ENCODE measurements at regions not wholly inside any gene's neighbourhood (a gene's known extent, or its start where the extent isn't known, plus 50 kb on each side); places are given as distances from the start of the nearest gene placed in this dataset.

DNA sequence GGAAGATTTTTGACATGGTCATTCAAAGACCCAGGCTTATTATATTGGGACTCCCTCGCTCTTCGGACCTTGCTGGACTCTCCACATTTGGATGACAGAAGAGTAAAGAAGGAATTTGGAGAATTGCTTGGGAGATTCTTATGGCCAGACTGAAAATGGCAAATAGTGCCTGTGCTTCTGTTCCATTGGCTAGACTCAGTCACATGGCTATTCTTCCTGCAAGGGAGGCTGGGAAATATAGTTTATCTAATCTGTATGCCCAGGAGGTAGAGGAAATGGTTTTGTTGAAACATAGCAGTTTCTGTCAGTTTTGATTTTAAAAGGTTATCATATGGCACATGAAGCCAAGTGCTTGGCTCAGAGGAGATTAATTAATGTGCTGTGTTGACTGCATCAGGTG, 286.6 kb upstream of the JAG1 start:
- TF ChIP-seq, protein P1, sequence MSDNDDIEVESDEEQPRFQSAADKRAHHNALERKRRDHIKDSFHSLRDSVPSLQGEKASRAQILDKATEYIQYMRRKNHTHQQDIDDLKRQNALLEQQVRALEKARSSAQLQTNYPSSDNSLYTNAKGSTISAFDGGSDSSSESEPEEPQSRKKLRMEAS (IDR thresholded peaks at IDR 0.05; ENCODE audit: low read depth) = no peak
- TF ChIP-seq JUND (IDR thresholded peaks at IDR 0.05) (no peak), TEAD4 (IDR thresholded peaks at IDR 0.05; ENCODE audit: borderline replicate concordance, insufficient read depth) (no peak), RFX5 (IDR thresholded peaks at IDR 0.05; ENCODE audit: low read length) (no peak), RAD21 (IDR thresholded peaks at IDR 0.05; ENCODE audit: low read length) (no peak), FOXJ3 (CRISPR knock-in tag; IDR thresholded peaks at IDR 0.05) (no peak), SMC3 (IDR thresholded peaks at IDR 0.05; ENCODE audit: low read depth, low read length) (no peak)
- TF ChIP-seq, protein P2, sequence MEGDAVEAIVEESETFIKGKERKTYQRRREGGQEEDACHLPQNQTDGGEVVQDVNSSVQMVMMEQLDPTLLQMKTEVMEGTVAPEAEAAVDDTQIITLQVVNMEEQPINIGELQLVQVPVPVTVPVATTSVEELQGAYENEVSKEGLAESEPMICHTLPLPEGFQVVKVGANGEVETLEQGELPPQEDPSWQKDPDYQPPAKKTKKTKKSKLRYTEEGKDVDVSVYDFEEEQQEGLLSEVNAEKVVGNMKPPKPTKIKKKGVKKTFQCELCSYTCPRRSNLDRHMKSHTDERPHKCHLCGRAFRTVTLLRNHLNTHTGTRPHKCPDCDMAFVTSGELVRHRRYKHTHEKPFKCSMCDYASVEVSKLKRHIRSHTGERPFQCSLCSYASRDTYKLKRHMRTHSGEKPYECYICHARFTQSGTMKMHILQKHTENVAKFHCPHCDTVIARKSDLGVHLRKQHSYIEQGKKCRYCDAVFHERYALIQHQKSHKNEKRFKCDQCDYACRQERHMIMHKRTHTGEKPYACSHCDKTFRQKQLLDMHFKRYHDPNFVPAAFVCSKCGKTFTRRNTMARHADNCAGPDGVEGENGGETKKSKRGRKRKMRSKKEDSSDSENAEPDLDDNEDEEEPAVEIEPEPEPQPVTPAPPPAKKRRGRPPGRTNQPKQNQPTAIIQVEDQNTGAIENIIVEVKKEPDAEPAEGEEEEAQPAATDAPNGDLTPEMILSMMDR (IDR thresholded peaks at IDR 0.05) = no peak
- TF ChIP-seq, protein P3, sequence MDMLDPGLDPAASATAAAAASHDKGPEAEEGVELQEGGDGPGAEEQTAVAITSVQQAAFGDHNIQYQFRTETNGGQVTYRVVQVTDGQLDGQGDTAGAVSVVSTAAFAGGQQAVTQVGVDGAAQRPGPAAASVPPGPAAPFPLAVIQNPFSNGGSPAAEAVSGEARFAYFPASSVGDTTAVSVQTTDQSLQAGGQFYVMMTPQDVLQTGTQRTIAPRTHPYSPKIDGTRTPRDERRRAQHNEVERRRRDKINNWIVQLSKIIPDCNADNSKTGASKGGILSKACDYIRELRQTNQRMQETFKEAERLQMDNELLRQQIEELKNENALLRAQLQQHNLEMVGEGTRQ (IDR thresholded peaks at IDR 0.05; ENCODE audit: borderline replicate concordance, low read depth, low read length) = no peak
- TF ChIP-seq, protein P4, sequence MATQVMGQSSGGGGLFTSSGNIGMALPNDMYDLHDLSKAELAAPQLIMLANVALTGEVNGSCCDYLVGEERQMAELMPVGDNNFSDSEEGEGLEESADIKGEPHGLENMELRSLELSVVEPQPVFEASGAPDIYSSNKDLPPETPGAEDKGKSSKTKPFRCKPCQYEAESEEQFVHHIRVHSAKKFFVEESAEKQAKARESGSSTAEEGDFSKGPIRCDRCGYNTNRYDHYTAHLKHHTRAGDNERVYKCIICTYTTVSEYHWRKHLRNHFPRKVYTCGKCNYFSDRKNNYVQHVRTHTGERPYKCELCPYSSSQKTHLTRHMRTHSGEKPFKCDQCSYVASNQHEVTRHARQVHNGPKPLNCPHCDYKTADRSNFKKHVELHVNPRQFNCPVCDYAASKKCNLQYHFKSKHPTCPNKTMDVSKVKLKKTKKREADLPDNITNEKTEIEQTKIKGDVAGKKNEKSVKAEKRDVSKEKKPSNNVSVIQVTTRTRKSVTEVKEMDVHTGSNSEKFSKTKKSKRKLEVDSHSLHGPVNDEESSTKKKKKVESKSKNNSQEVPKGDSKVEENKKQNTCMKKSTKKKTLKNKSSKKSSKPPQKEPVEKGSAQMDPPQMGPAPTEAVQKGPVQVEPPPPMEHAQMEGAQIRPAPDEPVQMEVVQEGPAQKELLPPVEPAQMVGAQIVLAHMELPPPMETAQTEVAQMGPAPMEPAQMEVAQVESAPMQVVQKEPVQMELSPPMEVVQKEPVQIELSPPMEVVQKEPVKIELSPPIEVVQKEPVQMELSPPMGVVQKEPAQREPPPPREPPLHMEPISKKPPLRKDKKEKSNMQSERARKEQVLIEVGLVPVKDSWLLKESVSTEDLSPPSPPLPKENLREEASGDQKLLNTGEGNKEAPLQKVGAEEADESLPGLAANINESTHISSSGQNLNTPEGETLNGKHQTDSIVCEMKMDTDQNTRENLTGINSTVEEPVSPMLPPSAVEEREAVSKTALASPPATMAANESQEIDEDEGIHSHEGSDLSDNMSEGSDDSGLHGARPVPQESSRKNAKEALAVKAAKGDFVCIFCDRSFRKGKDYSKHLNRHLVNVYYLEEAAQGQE (IDR thresholded peaks at IDR 0.05; ENCODE audit: low read depth, low read length) = no peak
